T-helper 1 cell (primary cell): ENCODE measurements at regions not wholly inside any gene's neighbourhood (a gene's known extent, or its start where the extent isn't known, plus 50 kb on each side); places are given as distances from the start of the nearest gene placed in this dataset.

ENCODE experiments used
- DNase-seq, 5 donors: peaks; one replicate each; pipeline ENCODE4 v3.0.0-alpha.2; 2012 to 2020

DNA sequence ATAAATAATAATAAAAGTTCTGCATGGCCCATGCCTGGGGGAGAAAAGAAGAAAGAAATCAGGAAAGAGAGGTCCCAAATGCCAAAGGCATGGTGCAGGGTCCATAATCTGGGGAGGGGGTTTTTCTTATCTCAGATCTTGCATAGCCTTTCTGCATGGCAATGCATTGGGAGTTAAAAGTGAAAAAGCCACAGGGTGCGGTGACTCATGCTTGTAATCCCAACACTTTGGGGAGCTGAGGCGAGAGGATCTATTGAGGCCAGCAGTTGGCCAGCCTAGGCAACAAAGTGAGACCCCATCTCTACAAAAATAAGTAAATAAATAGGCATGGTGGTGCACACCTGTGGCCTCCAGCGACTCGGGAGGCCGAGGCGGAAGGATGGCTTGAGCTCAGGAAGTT lies 76.8 kb upstream of the GATA2 start:
- DNase-seq: no peak

DNA sequence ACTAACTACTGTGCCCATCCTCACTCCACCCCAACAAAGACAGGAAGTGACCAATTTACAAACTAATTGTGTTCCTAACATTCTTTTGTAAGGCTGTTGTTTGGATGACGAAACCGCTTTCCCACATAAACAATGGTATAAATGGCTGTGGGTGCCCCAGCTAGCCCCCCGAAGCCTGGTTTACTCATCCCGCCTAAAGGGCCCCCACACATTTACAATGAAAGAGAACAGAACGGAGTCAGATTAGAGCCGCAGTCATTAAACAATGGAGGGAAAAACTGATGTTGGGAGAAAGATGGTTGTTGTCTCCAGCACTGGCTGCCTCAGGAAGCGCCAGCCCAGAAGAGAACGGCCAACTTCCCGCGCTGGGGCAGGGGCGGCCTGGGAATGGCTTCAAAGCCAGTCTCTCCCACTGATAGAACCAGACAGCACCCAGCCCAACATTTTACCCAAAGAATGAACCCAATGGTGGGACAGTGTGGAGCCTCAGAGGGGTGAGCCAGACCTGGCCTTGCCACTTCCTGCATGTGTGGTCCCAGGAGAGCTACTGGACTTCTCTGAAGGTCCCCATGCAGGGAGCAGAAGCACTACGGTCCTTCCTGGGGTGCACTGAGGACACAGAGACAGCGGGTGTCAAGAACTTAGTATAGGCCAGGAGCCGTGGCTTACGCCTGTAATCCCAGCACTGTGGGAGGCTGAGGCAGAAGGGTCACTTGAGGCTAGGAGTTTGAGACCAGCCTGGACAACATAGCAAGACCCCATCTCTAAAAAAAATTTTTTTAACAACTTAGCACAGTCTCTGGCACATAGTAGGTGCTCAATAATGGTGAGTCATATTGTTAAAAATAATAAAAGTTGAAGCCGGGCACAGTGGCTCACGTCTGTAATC lies 75.8 kb upstream of the GATA2 start:
- no peak for DNase-seq

DNA sequence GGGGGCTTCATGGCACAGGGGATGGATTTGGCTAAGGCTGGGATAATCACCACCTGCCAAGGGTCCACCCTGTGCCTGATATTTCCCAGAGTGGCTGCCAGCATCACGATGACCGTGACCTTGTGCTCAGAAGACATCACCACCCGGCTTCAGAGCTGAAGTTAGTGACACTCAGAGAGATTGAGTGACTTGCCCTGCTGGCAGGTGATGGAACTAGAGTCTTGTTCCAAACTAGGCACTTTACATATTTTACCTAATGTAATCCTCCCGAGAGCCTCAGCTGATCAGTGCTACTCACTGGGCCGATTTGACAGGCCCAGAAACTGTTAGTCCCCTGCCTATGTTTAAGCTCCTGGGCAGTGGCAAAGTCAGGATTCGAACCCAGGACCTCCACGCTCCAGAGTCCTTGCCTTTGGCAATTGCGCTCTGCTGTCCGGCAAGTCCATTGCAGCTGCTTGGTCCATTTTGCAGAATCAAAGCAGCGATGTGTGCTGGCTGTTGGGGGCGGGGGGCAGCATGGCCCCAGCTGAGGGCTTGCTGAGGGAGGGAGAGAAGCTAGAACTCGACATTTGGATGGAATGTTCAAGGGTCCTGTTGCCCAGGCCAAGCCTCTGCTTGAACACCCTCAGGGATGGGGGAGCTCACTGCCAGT lies 74.8 kb upstream of the GATA2 start:
- DNase-seq: no peak

DNA sequence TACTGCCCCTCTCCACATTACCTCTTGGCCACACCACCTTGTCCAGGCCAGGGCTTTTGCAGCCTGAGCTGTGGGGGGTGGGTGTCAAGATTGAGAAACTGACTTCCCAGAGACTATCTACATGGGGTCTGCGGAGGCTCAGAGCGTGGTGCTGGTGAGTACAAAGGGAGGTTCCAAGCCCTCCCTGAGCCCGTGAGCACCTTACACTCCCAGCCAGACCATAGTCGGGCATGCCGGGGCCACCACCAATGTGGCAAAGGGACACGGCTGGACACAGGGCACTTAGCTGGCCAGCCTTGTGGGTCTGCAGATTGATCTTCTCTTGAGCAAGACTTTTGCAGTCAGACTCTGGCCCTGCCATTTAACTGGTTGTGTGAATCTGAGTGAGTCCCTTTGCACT lies 74.1 kb upstream of the GATA2 start:
- no peak for DNase-seq

DNA sequence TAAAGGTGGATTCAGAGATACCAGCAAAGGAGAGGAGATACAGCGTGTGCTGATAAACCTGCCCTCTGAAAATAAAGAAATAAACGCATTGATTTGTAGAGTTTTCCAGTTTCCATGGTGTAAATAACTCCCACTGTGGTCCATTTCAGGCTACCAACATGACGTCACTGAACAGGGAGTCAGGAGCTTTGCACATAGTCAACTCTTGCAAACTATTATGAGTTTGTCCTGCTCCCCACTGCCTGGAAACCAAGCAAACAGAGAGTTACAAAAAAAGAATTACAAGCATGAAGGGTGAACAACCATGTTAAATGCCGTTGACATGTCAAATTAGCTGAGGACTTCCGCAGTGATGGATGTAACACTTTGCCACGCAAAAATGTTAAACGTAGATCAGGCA lies 70.4 kb upstream of the GATA2 start:
- no peak for DNase-seq

DNA sequence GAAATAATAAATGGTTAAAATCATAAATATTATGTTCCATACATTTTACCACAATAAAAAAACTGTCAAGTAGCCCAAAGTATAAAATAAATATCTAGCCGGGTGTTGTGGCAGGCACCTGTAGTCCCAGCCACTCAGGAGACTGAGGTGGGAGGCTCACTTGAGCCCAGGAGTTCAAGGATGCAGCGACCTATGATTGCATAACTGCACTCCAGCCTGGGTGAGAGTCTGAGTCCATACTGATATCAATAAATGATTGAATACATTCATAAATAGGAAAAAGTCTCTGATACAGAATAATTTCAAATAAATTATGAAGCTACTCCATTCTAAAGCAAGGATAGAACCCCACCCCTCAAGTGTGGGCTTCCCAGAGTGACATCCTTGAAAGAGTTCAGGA lies 68.5 kb upstream of the GATA2 start:
- no peak for DNase-seq

DNA sequence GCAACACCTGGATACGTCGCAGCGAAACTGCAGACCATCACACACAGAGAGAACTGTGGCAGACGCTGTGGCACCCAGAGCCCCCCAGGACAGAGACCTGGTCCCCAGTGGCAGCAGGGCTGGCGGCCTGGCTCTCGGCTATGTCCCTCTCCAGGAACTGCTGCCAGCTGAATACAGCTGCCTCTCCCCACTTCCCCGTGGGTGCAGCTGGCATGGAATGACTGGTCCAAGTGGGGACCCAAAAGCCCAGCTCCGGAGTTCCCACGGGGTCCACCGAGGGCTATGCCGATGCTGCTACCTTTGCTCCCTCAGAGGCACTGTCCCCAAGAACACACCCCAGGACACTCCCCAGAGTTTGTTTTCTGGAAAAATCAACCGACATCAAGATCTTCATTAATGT lies 67.8 kb upstream of the GATA2 start:
- no peak for DNase-seq

DNA sequence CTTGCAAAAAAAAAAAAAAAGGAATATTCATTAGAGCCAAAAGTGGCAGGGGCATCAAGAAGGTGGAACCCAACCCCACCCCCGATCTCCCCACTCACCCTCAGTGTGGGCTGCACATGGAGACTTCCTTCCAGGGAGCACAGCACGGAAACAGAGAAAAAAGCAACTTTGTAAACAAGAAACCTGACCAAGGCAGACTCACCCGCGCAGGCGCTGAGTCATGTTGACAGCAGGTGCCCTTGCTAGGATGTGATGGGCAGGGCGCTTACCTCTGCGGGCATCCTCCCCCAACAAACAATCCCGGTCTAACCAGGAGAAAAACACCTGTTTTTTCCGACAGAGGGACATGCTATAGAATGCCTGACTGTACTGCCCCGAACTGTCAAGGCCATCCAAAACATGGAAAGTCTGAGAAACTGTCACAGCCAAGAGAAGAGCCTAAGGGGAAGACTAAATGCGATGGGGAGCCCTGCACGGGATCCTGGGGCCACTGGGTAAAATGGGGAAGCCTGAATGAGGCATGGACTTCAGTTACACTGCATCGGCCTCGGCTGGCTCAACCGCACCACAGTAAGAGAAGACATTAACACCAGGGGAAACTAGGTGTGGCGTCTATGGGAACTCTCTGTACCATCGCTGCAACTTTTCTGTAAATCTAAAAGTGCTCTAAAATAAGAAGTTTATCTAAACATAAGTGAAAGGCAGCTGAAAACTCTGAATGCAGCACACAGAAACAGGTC lies 66.7 kb upstream of the GATA2 start:
- DNase-seq: peak in 1 of 5 donors; percentile 58

DNA sequence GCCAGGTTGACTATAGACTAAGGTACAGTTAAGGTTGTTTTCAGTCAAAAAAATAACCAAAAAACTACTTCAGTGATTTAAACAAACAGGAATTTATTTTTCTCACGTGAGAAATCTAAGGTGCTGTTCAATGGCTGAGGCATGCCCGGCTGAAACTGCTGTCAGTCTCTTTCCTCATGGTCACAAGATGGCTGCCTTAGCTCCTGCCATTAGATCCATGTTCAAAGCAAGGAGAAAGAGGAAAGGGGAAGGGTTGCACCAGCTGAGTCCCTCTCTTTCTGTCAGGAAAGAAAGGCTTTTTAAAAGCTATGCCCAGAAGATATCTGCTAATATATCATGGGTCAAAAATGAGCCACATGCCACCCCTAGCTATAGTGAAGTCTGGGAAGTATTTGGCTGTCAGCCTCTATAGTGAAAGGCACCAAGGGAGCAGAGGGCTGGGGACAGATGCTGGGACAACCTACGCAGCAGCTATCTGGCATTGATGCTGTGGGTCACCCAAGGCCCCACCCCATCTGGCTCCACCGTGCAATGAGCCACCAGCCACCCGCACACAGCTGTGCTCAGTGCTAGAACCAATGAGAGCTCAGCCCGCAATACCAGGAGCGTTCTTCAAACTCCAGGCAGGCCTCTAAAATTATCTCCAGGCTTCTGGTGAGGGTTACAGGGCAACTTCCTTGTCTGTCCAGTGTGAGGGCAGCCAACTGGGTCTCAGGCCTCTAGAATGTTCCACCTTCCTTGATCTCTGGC lies 64.7 kb upstream of the GATA2 start:
- no peak for DNase-seq

DNA sequence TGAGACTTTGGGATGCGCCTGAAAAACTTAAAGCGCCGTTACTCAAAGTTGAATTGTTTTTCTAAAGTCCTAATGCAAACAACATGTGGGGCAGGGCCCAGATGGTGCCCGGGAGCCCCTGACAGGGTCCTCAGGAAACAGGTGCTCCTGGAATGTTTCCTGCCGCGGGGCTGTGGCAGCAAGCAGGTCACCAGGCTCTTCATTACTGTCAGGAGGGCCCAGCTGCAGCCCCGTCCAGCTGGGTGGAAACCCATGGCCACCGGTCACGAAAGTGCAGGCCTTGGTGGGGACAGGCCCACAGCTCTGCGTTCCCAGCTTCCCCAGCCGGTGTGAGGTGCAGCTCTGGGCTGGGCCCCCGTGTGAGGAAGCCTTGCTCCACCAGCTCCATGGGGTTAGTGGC lies 63.9 kb upstream of the GATA2 start:
- DNase-seq: no peak

DNA sequence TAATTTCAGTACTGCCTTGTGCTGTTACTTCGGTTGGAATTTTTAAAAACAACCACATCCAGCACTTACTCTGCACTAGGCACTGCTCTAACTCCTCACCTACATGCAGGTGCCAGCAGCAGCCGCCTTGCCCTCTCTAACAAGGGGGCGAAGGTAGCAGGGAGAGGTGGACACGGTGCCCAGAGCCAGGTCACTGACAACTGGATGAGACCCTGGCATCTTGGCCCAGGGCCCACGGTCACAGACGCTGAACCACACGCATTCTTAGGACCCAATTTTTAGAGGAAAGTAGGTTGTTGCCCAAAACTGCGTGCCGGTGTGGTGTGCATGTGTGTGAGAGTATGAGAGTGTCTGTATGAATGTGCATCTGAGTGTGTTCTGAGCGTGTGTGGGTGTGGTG lies 63.4 kb upstream of the GATA2 start:
- DNase-seq: no peak

DNA sequence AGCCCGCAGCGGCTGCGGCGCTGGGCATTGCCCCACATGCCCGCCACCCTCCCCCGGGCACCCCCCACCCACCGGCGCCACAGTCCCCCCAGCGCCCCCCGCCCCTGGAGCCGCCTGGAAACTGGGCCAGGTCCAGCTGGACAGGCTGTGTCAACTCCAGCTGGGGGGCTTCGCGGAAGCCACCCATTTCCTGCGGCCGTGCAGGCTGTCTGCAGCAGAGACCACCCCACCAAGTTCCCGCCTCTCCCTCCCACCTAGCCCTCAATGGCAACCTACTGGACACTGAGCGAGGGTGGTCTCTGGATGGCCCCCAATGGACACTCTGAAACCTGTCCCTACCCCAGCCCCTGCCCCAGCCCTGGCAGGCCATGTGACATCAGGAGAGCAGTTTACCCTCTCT lies 62.8 kb upstream of the GATA2 start:
- DNase-seq: no peak

DNA sequence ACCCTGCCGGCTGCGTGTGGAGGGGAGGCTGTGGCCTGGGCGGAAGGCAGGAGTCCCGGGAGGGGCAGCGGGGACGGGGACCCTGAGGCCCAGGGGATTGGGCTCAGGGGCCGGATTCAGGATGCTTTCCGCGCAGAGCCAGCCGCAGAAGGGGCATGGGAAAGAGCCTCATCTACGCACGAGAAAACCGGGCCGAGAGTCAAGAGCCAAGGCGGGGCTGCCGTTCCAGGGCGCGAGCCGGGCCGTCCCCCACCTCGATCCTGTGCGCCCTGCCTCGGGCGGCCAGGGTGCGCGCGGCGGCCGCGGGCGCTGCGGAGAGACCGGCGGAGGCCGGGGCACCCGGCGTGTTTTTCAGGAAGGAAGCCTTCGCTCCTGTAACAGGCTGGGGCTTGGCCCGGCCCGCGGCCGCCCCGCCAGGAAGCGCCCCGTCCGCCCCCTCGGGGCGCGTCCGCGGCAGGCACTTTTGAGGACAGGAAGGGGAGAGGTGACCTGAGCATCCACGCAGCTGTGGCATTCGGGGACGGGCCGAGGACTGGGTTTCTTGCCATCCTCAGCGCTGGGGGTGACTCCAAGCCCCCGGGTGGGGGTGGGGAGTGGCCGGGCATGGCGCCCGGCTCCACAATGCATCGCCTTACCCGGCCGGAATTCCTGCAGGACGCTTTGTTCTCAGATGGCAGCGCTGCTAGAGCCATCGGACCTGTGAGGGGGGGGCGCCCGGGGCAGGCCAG lies 62.3 kb upstream of the GATA2 start:
- peak in 1 of 5 donors; percentile 10 for DNase-seq

DNA sequence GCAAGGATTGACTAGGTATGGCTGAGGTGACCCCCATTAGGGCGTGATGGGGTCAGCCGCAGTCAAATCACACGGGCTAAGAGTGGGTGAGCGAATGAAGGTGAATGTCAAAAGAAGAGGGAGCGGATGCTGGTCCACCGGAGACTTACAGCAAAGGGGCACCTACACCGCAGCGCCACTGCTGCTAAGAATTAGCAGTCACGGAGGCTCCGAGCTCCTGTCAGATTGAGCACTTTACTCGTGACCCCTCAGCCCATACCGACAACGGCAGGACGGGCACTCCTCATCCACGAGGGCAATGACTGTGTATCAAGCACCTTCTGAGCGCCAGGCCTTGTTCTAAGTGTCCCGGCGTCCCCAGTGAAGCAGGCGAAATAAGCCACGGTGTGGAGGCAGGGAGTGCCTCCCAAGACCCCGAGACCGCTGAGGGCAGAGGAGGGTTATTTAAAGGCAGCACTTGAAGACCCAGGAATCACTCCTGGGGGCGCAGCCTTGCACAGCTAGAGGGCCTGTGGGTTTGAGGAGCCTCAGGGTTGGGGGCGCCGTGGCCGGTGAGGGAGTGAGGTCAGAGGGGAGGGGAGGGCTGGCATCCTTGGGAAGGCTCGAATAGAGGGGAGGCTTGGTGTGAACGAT lies 61.6 kb upstream of the GATA2 start:
- no peak for DNase-seq

DNA sequence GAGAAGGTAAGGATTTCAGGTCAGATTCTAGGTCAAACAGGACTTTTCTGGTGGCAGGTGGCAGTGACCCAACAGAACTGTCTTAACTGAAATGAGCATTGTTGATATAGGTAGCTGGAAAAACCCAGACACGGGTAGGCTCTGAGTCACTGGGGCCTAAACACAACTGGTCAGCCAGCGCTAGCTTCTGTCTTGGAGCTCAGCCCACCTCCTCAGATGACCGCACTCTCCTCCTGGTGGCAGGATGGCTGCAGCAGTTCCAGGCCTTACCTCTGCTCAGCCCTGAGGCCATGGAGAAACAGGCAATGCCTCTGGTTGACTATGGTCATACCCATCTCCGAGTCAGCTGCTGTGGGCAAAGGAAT lies 61.1 kb upstream of the GATA2 start:
- no peak for DNase-seq

DNA sequence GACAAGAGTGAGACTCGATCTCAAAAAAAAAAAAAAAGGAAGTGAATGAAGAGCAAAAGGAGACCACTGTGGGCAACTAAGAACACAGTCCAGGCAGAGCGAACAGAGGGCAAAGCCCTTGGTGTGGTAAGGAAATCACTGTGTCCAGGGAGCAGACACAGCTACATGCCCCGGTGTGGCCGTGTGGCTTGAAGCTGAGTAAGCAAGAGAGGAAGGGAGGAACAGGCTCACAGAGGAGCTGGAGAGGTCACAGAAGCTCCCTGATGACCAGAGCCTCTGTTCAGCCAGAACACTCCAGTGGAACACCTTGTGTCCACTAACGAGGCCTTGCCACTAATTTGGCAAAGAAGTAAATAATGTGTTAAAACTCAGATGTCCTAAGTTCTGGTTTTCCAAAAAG lies 60.6 kb upstream of the GATA2 start:
- no peak for DNase-seq

DNA sequence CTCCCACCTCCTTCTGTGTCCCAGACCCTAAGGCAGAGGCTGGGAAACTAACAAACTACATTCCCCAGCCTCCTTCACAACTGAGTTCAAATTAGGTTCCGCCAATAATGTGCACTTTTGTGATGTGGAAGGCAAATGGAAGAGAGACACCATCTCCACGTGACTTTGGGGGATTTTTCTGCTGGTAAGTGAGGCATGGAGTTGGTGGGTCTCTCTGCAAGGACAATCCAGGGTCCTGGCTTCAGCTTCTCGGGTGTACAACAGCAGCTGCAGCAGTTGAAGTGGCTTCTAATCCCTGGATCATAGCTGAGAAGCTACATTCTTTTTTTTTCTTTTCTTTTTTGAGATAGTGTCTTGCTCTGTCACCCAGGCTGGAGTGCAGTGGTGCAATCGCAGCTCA lies 58.9 kb upstream of the GATA2 start:
- DNase-seq: no peak

DNA sequence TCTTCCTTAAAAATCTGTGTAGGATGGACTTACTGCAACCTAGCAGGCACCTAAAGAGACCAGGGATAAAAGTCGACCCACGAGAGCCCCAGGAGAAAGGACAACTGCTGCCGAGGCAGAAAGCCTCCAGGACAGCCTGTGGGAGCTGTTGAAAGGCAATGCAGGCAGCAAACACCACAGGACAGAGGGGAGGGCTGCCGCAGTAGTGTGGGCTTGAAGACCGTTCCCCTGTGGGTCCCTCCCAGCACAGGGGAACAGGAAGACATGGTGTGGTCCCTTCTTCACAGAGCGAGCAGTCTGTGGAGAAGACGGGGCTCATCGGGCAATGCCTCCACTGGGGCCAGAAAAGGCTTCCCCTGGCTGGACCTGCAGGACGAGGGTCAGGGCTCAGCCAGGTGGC lies 58.5 kb upstream of the GATA2 start:
- no peak for DNase-seq

DNA sequence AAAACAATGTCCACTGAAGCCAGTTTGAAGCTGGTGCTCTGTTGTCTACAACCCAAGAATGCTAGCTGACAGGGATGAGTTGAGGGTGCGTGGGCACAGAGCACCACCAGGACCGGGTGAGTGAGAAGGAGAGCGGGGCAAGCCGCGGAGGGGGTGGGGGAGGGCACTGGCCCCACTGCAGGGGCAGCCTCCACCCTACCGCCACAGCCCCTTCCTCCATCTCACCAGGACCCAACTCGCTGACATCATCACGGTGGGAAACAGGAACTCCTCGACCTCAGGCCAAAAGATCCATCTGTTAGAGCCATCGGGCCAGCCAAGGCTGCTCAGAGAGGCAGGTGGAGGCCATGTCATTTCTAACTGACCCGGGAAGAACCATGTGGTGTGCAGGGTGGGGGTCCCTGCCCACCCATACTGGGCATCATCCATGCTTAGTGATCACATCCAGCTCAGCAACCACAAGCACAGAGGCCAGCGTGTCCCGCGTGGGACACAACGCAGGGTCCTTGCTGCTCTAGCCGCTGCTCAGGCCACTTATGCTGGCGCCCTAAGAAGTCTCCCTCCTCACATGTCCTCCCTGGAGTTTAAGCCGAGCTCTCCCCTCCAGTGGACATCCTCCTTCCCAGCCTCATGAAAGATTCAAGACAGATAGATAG lies 57.6 kb upstream of the GATA2 start:
- DNase-seq: no peak

DNA sequence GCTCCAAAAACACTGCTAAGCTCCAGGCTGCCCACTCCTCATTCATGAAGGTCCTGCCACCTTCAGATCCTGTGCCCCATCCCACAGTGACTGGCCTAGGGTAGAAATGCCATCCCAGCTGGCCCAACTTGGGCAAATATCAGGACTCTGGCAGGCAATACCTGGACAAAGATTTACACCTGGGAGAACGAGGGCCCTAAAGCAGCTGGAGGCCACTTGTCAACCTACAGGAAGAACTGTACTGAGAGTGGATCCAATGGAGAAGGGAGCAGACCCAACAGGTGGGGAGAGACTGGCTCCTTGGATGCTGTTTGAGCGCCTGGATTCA lies 57.1 kb upstream of the GATA2 start:
- no peak for DNase-seq

DNA sequence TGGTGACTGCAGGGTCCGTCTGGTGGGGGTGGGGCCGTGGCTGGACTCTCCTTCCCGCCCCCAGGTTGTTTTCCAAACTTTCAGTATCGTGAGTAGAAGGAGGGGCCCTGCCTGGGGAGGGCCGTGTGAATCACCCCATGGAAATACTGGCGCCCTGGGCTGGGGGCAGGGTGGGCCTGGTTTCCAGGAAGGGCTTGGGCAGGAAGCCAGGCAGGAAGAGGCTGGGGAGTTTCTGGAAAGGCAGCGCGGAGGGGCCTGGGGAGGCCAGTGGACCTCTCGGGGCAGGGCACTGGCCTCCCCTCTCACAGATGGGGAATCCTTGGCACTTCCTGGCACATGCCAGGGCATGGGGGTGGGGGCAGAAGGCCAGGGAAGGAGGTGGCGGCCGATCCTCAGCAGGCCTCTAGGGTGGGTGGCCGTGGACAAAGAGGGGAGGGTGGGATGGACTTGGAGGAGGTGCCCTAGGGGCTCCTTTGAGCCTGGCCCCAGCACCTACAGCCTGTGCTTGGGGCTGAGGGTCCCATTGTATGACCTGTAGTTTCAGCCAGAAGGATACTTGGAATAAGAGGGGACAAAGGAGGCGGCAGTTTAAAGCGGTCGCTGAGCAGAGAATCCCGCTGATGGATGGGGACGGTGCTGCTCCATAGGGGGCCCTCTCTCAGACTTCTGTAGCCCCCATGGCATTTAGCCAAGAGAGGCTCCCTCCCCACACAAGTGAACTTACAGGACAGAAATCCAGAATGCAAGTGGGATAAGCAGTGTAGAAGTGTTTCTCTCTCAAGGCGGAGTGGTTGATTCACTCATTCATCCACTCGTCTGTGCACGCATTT lies 56.5 kb upstream of the GATA2 start:
- no peak for DNase-seq
